ENCODE measurements at regions not wholly inside any gene's neighbourhood (a gene's known extent, or its start where the extent isn't known, plus 50 kb on each side); places are given as distances from the start of the nearest gene placed in this dataset.

- no peak for DNase-seq (ENCODE audit: low read depth, low spot score)
- H3K4me3 ChIP-seq (ENCODE audit: low read depth, low read length) = no peak overlapping the region
- in situ Hi-C loops (cut with HindIII; ENCODE audit: low sequenced_read_pairs) = no loop called here
- TF ChIP-seq, protein P1, sequence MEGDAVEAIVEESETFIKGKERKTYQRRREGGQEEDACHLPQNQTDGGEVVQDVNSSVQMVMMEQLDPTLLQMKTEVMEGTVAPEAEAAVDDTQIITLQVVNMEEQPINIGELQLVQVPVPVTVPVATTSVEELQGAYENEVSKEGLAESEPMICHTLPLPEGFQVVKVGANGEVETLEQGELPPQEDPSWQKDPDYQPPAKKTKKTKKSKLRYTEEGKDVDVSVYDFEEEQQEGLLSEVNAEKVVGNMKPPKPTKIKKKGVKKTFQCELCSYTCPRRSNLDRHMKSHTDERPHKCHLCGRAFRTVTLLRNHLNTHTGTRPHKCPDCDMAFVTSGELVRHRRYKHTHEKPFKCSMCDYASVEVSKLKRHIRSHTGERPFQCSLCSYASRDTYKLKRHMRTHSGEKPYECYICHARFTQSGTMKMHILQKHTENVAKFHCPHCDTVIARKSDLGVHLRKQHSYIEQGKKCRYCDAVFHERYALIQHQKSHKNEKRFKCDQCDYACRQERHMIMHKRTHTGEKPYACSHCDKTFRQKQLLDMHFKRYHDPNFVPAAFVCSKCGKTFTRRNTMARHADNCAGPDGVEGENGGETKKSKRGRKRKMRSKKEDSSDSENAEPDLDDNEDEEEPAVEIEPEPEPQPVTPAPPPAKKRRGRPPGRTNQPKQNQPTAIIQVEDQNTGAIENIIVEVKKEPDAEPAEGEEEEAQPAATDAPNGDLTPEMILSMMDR (IDR thresholded peaks at IDR 0.05; ENCODE audit: low read depth, low read length) = no peak
These were observed 143.0 kb upstream of the CYP1B1 start for GRCh38 chr2:38218995-38219394.

DNA sequence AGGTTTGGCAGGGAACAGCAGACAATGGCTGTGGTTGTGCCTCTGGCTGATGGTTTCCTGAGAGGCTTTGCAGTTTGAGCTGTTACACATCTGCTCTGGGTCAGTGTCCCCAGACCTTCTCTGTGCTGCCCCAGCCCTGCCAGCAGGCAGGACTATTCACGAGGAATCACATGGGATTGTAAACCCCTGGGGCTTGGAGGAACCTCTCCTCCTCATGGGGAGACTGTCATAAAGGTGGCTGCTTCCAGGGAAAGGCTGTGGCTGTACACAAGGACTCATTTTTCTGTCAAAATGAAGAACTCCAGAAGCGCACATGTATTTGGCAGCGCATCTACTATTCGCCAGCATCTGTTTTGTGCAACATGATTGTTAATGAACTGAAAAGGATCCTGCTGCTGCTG is 142.6 kb upstream of the CYP1B1 start:
- DNase-seq (ENCODE audit: low read depth, low spot score) = no peak
- no peak overlapping the region for H3K4me3 ChIP-seq (ENCODE audit: low read depth, low read length)
- in situ Hi-C loops (cut with HindIII; ENCODE audit: low sequenced_read_pairs) = no loop called here
- TF ChIP-seq, protein P1 (IDR thresholded peaks at IDR 0.05; ENCODE audit: low read depth, low read length) = no peak

GRCh38 chr2:38217401-38218188 is 141.6 kb upstream of the CYP1B1 start:
- DNase-seq (ENCODE audit: low read depth, low spot score) = no peak
- in situ Hi-C loops (cut with HindIII; ENCODE audit: low sequenced_read_pairs) = no loop called here
- no peak overlapping the region for H3K4me3 ChIP-seq (ENCODE audit: low read depth, low read length)
- TF ChIP-seq, protein P1 (IDR thresholded peaks at IDR 0.05; ENCODE audit: low read depth, low read length) = no peak

GRCh38 chr2:38216886-38217285 is 140.9 kb upstream of the CYP1B1 start:
- no peak overlapping the region for H3K4me3 ChIP-seq (ENCODE audit: low read depth, low read length)
- no peak for DNase-seq (ENCODE audit: low read depth, low spot score)
- TF ChIP-seq, protein P1 (IDR thresholded peaks at IDR 0.05; ENCODE audit: low read depth, low read length) = no peak
- in situ Hi-C loops (cut with HindIII; ENCODE audit: low sequenced_read_pairs) = no loop called here

GRCh38 chr2:38215993-38216392 is 140.0 kb upstream of the CYP1B1 start:
- H3K4me3 ChIP-seq (ENCODE audit: low read depth, low read length) = no peak overlapping the region
- peak; percentile 32 for DNase-seq (ENCODE audit: low read depth, low spot score)
- in situ Hi-C loops (cut with HindIII; ENCODE audit: low sequenced_read_pairs) = no loop called here
- TF ChIP-seq, protein P1 (IDR thresholded peaks at IDR 0.05; ENCODE audit: low read depth, low read length) = no peak

- in situ Hi-C loops (cut with HindIII; ENCODE audit: low sequenced_read_pairs) = no loop called here
- TF ChIP-seq, protein P1 (IDR thresholded peaks at IDR 0.05; ENCODE audit: low read depth, low read length) = no peak
- DNase-seq (ENCODE audit: low read depth, low spot score) = no peak
- no peak overlapping the region for H3K4me3 ChIP-seq (ENCODE audit: low read depth, low read length)
These were observed 139.6 kb upstream of the CYP1B1 start for GRCh38 chr2:38215522-38215921.
